GM12878 (cell line): ENCODE measurements at regions not wholly inside any gene's neighbourhood (a gene's known extent, or its start where the extent isn't known, plus 50 kb on each side); places are given as distances from the start of the nearest gene placed in this dataset.

Experiments used
- ATAC-seq: fragments of 200-7000 bp; cut with Tn5 transposase; 3 replicates; pipeline ENCODE4 v1.9.1; 2020; ENCODE audit warnings: mild to moderate bottlenecking, moderate library complexity
- BruUV-seq: library from RNA; stranded (reverse); fragments of 400-500 nt; replicated peaks from 2 replicates; lab custom pipeline; 2021; lab: Mats Ljungman, UMichigan
- CTCF ChIA-PET: fragments of 300-600 bp; sonication (Branson Sonifier 250); formaldehyde crosslinking; extraction: SDS; loops from one replicate; lab custom pipeline; 2021; ENCODE audit warnings: inconsistent platforms; lab: Yijun Ruan, JAX
- POLR2A ChIA-PET: fragments of 350-600 bp; formaldehyde crosslinking; extraction: SDS; loops from one replicate; lab custom pipeline; 2021; ENCODE audit warnings: inconsistent platforms; lab: Charles Lee
- RAD21 ChIA-PET: fragments of 300-600 bp; sonication (Branson Sonifier 250); formaldehyde crosslinking; loops from one replicate; lab custom pipeline; 2023; ENCODE audit warnings: antibody characterized with exemption; ENCODE audit not compliant: unreplicated experiment; lab: Charles Lee
- SMC1A ChIA-PET: fragments of 300-600 bp; sonication (Branson Sonifier 250); formaldehyde crosslinking; loops from one replicate; lab custom pipeline; 2023; ENCODE audit not compliant: unreplicated experiment, uncharacterized antibody; lab: Charles Lee
- DNase-seq: peaks from one replicate; pipeline ENCODE4 v3.0.0-alpha.2; 2011; ENCODE audit warnings: low read depth, low spot score
- FAIRE-seq: peaks from 3 replicates; lab custom pipeline; 2011; peaks lifted over from hg19 to GRCh38; lab: Jason Lieb, UNC
- H2AFZ ChIP-seq: 2 replicates; pipeline ENCODE4 v1.6.0; 2011; ENCODE audit warnings: low read depth, low read length, control low read depth; ENCODE audit not compliant: control insufficient read depth
- H3K27ac ChIP-seq: 2 replicates; pipeline ENCODE4 v1.5.1; 2011; ENCODE audit warnings: control low read depth; ENCODE audit not compliant: control insufficient read depth, insufficient read depth
- H3K27me3 ChIP-seq, 2 experiments: replicated peaks in 1 of 2; 2 replicates each; pipeline versions ENCODE4 v1.6.0 to v1.6.1; 2011; ENCODE audit warnings: low read length in 1 of 2; ENCODE audit not compliant: control insufficient read depth in 2 of 2, insufficient read depth in 2 of 2
- H3K36me3 ChIP-seq, 2 experiments: 2 replicates each; pipeline ENCODE4 v1.5.1; 2011; ENCODE audit warnings: low read length in 1 of 2; ENCODE audit not compliant: control insufficient read depth in 2 of 2, insufficient read depth in 2 of 2
- H3K4me1 ChIP-seq: 2 replicates; pipeline ENCODE4 v1.6.1; 2011; ENCODE audit warnings: mild to moderate bottlenecking, low read length, moderate library complexity, mixed read lengths; ENCODE audit not compliant: control insufficient read depth, insufficient read depth
- H3K4me2 ChIP-seq: 2 replicates; pipeline ENCODE4 v1.6.0; 2011; ENCODE audit warnings: control low read depth; ENCODE audit not compliant: control insufficient read depth, insufficient read depth
- H3K4me3 ChIP-seq: fragments of 200-600 bp; sonication (generic); 2 replicates; pipeline ENCODE4 v1.5.1; 2016
- H3K79me2 ChIP-seq: 2 replicates; pipeline ENCODE4 v1.6.0; 2011; ENCODE audit warnings: low read length; ENCODE audit not compliant: control insufficient read depth, insufficient read depth
- H3K9ac ChIP-seq: 2 replicates; pipeline ENCODE4 v1.8.0; 2011; ENCODE audit warnings: low read length, control low read depth, mixed read lengths; ENCODE audit not compliant: control insufficient read depth, insufficient read depth
- H3K9me3 ChIP-seq: replicated peaks from 3 replicates; pipeline ENCODE4 v1.5.1; 2011; ENCODE audit warnings: mild to moderate bottlenecking, low read length; ENCODE audit not compliant: control insufficient read depth, insufficient read depth
- H4K20me1 ChIP-seq: 2 replicates; pipeline ENCODE4 v1.6.0; 2011; ENCODE audit not compliant: control insufficient read depth, insufficient read depth
- ATF7 ChIP-seq: fragments of 450-650 bp; IDR thresholded peaks from 2 replicates; pipeline ENCODE4 v1.6.1; 2016; ENCODE audit warnings: low read depth, mild to moderate bottlenecking
- CREM ChIP-seq: IDR thresholded peaks from 2 replicates; pipeline ENCODE4 v1.6.1; 2014; ENCODE audit warnings: antibody characterized with exemption, low read depth
- EED ChIP-seq: sonication (generic); IDR thresholded peaks from 2 replicates; pipeline ENCODE4 v1.6.1; 2016; ENCODE audit warnings: antibody characterized with exemption, low read depth
- GABPA ChIP-seq: IDR thresholded peaks from 2 replicates; pipeline ENCODE4 v1.6.1; 2014; ENCODE audit warnings: antibody characterized with exemption, low read depth, mild to moderate bottlenecking, inconsistent platforms
- GATAD2B ChIP-seq: fragments of 450-650 bp; conservative IDR thresholded peaks from 2 replicates; pipeline ENCODE4 v1.6.1; 2017; ENCODE audit warnings: low read depth, mild to moderate bottlenecking, moderate library complexity
- HDAC2 ChIP-seq: fragments of 200-600 bp; sonication (generic); IDR thresholded peaks from 2 replicates; pipeline ENCODE4 v1.6.1; 2017
- IKZF2 ChIP-seq, 2 experiments: fragments of 450-650 bp; IDR thresholded peaks; 2 replicates each; pipeline ENCODE4 v1.6.1; 2017; ENCODE audit warnings: mild to moderate bottlenecking in 2 of 2, moderate library complexity in 2 of 2
- MEF2B ChIP-seq: fragments of 450-650 bp; IDR thresholded peaks from 2 replicates; pipeline ENCODE4 v1.6.1; 2018; ENCODE audit warnings: mild to moderate bottlenecking, moderate library complexity; ENCODE audit not compliant: partially characterized antibody, poor library complexity, severe bottlenecking
- NR2C2 ChIP-seq: IDR thresholded peaks from 2 replicates; pipeline ENCODE4 v1.6.1; 2011; ENCODE audit warnings: borderline replicate concordance, low read depth; ENCODE audit not compliant: control insufficient read depth, insufficient read length
- RUNX3 ChIP-seq: IDR thresholded peaks from 2 replicates; pipeline ENCODE4 v1.6.1; 2012; ENCODE audit warnings: low read length, inconsistent platforms
- SIN3A ChIP-seq: IDR thresholded peaks from 2 replicates; pipeline ENCODE4 v1.6.1; 2012; ENCODE audit warnings: low read depth, low read length, improper control_type of control experiment
- SREBF1 ChIP-seq: IDR thresholded peaks from 2 replicates; pipeline ENCODE4 v1.6.1; 2012; ENCODE audit warnings: mild to moderate bottlenecking, low read length
- TCF12 ChIP-seq: IDR thresholded peaks from 2 replicates; pipeline ENCODE4 v1.6.1; 2011; ENCODE audit warnings: low read depth, mild to moderate bottlenecking, low read length
- in situ Hi-C: fragments of 300-500 bp; cut with MboI; formaldehyde crosslinking; loops from 9 replicates; pipeline ENCODE4 v1.14.3; 2018; ENCODE audit warnings: mixed read lengths
- intact Hi-C: fragments of 100-400 bp; cut with micrococcal nuclease; formaldehyde crosslinking; loops from one replicate; pipeline ENCODE4 v1.14.2; 2022; ENCODE audit not compliant: unreplicated experiment
- TF ChIP-seq, protein P1 (sequence below): IDR thresholded peaks from 2 replicates; pipeline ENCODE4 v1.6.1; 2012; ENCODE audit warnings: low read depth, low read length, improper control_type of control experiment

DNA sequence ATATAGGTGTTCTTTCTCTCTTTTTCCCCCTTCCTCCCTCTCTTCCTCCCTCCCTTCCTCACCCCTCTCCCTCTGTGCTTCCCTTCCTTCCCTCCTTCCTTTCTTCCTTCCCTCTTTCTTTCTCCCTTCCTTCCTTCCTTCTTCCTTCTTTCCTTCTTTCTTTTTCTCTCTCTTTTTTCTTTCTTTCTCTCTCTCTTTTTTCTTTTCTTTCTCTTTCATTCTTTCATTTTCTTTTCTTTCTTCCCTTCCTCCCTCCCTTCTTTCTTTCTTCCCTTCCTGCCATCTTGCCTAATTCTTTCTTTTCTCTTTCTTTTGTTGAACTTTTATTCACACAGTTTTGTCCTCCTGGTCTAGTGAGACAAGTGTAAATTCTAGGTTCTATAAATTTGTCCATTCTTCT, 1595.6 kb downstream of the SI start:
- POLR2A ChIA-PET, result no interaction called here
- TF ChIP-seq ATF7 (no peak), RUNX3 (no peak), MEF2B (no peak), IKZF2 (IDR thresholded peaks at IDR 0.05) (no peak), GABPA (no peak), GATAD2B (no peak), EED (no peak), HDAC2 (no peak), CREM (no peak), SIN3A (no peak), NR2C2 (no peak), TCF12 (no peak), SREBF1 (no peak)
- TF ChIP-seq, protein P1, sequence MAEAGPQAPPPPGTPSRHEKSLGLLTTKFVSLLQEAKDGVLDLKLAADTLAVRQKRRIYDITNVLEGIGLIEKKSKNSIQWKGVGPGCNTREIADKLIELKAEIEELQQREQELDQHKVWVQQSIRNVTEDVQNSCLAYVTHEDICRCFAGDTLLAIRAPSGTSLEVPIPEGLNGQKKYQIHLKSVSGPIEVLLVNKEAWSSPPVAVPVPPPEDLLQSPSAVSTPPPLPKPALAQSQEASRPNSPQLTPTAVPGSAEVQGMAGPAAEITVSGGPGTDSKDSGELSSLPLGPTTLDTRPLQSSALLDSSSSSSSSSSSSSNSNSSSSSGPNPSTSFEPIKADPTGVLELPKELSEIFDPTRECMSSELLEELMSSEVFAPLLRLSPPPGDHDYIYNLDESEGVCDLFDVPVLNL, result no peak
- TF ChIP-seq, all 136 proteins: peak for 0
- intact Hi-C loops, result no loop called here
- H3K27ac ChIP-seq, result no peak overlapping the region
- CTCF ChIA-PET, result no interaction called here
- no peak for ATAC-seq
- no peaks in the 10 kb centered on the region for H3K4me1 ChIP-seq
- no peak overlapping the region for H3K4me3 ChIP-seq
- FAIRE-seq, result no peak
- SMC1A ChIA-PET, result no interaction called here
- H3K36me3 ChIP-seq, result no peaks in the 10 kb centered on the region
- RAD21 ChIA-PET, result no interaction called here
- H2AFZ ChIP-seq, result no peak overlapping the region
- H3K27me3 ChIP-seq, result no peaks in the 10 kb centered on the region
- H3K4me2 ChIP-seq, result no peak overlapping the region
- H3K79me2 ChIP-seq, result no peaks in the 10 kb centered on the region
- in situ Hi-C loops, result loop anchor here (25.0 kb wide), 2 partner anchors 1620 to 1920 kb away; no protein-coding TSS in a partner anchor
- H4K20me1 ChIP-seq, result no peaks in the 10 kb centered on the region
- DNase-seq, result no peak
- H3K9me3 ChIP-seq, result no peaks in the 10 kb centered on the region
- no TSS peak for BruUV-seq
- no peak overlapping the region for H3K9ac ChIP-seq
